ENCODE measurements at regions not wholly inside any gene's neighbourhood (a gene's known extent, or its start where the extent isn't known, plus 50 kb on each side); places are given as distances from the start of the nearest gene placed in this dataset.
"Not testable (repeated sequence)": the region's sequence is repeated elsewhere in the genome, so short reads cannot be mapped to it uniquely, and the experiment has no call there.

- no peak for DNase-seq (ENCODE audit: low spot score)
These were observed 262.7 kb downstream of the REEP3 start for GRCh38 chr10:63783882-63784281.

GRCh38 chr10:63788152-63788821 lies 267.1 kb downstream of the REEP3 start:
- DNase-seq (ENCODE audit: low spot score), result no peak

- no peak for DNase-seq (ENCODE audit: low spot score)
These were observed 274.1 kb downstream of the REEP3 start for GRCh38 chr10:63795094-63795860.

- peak; percentile 75 for DNase-seq (ENCODE audit: low spot score)
These were observed 277.6 kb downstream of the REEP3 start for GRCh38 chr10:63798599-63799498.

GRCh38 chr10:63799521-63800300 lies 278.5 kb downstream of the REEP3 start:
- DNase-seq (ENCODE audit: low spot score), result no peak

- DNase-seq (ENCODE audit: low spot score), result no peak
These were observed 280.0 kb downstream of the REEP3 start for GRCh38 chr10:63801166-63801565.

GRCh38 chr10:63806330-63806729 lies 285.1 kb downstream of the REEP3 start:
- no peak for DNase-seq (ENCODE audit: low spot score)

GRCh38 chr10:63812501-63812900 lies 291.3 kb downstream of the REEP3 start:
- no peak for DNase-seq (ENCODE audit: low spot score)

GRCh38 chr10:63819753-63820329 lies 298.6 kb downstream of the REEP3 start:
- peak; percentile 38 for DNase-seq (ENCODE audit: low spot score)

- no peak for DNase-seq (ENCODE audit: low spot score)
These were observed 301.3 kb downstream of the REEP3 start for GRCh38 chr10:63822496-63822895.

- DNase-seq (ENCODE audit: low spot score), result no peak
These were observed 303.9 kb downstream of the REEP3 start for GRCh38 chr10:63825111-63825510.

- DNase-seq (ENCODE audit: low spot score), result no peak
These were observed 304.6 kb downstream of the REEP3 start for GRCh38 chr10:63825766-63826165.

- DNase-seq (ENCODE audit: low spot score), result not testable (repeated sequence)
These were observed 305.8 kb downstream of the REEP3 start for GRCh38 chr10:63827018-63827417.

- DNase-seq (ENCODE audit: low spot score), result no peak
These were observed 307.8 kb downstream of the REEP3 start for GRCh38 chr10:63829020-63829419.

GRCh38 chr10:63829573-63830149 lies 308.5 kb downstream of the REEP3 start:
- no peak for DNase-seq (ENCODE audit: low spot score)

GRCh38 chr10:63832686-63833085 lies 311.5 kb downstream of the REEP3 start:
- no peak for DNase-seq (ENCODE audit: low spot score)

GRCh38 chr10:63833411-63834060 lies 312.3 kb downstream of the REEP3 start:
- DNase-seq (ENCODE audit: low spot score), result no peak

- DNase-seq (ENCODE audit: low spot score), result no peak
These were observed 315.7 kb downstream of the REEP3 start for GRCh38 chr10:63836666-63837442.

- no peak for DNase-seq (ENCODE audit: low spot score)
These were observed 320.6 kb downstream of the REEP3 start for GRCh38 chr10:63841761-63842160.

- no peak for DNase-seq (ENCODE audit: low spot score)
These were observed 321.9 kb downstream of the REEP3 start for GRCh38 chr10:63843107-63843506.
